HEK293 (cell line): ENCODE measurements at regions not wholly inside any gene's neighbourhood (a gene's known extent, or its start where the extent isn't known, plus 50 kb on each side); places are given as distances from the start of the nearest gene placed in this dataset.

Experiments used
- KLF1 ChIP-seq: fragments of 450-650 bp; formaldehyde crosslinking; IDR thresholded peaks from 2 replicates; pipeline ENCODE4 v1.5.1; 2016; ENCODE audit warnings: missing biosample characterization, missing genetic modification characterization
- YY1 ChIP-seq: fragments of 450-650 bp; formaldehyde crosslinking; IDR thresholded peaks from 2 replicates; pipeline ENCODE4 v1.5.1; 2018; ENCODE audit warnings: missing biosample characterization, missing genetic modification characterization
- ZBTB1 ChIP-seq: fragments of 450-650 bp; formaldehyde crosslinking; IDR thresholded peaks from 2 replicates; pipeline ENCODE4 v1.5.1; 2016; ENCODE audit warnings: missing biosample characterization, missing genetic modification characterization
- ZNF530 ChIP-seq: fragments of 450-650 bp; formaldehyde crosslinking; IDR thresholded peaks from 2 replicates; pipeline ENCODE4 v1.5.1; 2016; ENCODE audit warnings: low read depth, missing biosample characterization, missing genetic modification characterization
- TF ChIP-seq, protein P1 (sequence below): sonication (generic); formaldehyde crosslinking; IDR thresholded peaks from 2 replicates; pipeline ENCODE4 v1.8.1; 2022; ENCODE audit warnings: mild to moderate bottlenecking, moderate library complexity, missing genetic modification reagents
- TF ChIP-seq, protein P2 (sequence below): fragments of 450-650 bp; formaldehyde crosslinking; IDR thresholded peaks from 2 replicates; pipeline ENCODE4 v1.5.1; 2016; ENCODE audit warnings: missing biosample characterization, missing genetic modification characterization

DNA sequence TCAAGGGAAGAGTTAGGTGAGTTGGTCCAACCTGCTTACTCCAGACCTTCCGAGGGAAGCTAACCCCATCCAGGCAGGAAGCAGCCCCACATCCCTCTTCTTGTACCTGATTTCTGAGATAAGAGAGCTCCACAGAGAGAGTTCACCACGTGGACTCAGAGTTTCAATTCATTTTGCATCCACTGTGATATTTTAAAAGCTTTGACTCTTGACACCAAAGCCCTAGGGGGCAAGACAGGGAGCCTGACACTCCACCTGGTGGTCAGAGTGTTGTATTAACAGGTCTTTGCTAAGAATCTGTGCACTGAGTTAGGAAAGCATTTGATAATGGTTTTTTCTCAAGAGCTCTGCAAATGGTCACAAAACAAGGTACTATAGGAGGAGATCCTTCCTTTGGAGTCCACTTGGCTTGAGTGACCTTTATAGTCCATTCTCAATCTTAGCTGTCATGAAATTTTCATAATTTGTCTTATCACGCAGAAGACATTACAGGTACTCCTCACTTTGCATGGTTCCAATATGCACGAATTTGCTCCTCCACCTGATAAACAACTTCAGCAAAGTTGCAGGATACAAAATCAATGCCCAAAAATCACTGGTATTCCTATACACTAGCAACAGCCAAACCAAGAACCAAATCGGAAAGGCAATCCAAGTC lies 56.2 kb upstream of the RIPOR2 start:
- TF ChIP-seq, protein P1, sequence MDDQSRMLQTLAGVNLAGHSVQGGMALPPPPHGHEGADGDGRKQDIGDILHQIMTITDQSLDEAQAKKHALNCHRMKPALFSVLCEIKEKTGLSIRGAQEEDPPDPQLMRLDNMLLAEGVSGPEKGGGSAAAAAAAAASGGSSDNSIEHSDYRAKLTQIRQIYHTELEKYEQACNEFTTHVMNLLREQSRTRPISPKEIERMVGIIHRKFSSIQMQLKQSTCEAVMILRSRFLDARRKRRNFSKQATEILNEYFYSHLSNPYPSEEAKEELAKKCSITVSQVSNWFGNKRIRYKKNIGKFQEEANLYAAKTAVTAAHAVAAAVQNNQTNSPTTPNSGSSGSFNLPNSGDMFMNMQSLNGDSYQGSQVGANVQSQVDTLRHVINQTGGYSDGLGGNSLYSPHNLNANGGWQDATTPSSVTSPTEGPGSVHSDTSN (CRISPR knock-in tag) = no peak
- TF ChIP-seq YY1 (tag by site-specific recombination) (no peak), ZBTB1 (tag by site-specific recombination) (no peak), ZNF530 (tag by site-specific recombination) (no peak), KLF1 (tag by site-specific recombination) (no peak)
- TF ChIP-seq, protein P2, sequence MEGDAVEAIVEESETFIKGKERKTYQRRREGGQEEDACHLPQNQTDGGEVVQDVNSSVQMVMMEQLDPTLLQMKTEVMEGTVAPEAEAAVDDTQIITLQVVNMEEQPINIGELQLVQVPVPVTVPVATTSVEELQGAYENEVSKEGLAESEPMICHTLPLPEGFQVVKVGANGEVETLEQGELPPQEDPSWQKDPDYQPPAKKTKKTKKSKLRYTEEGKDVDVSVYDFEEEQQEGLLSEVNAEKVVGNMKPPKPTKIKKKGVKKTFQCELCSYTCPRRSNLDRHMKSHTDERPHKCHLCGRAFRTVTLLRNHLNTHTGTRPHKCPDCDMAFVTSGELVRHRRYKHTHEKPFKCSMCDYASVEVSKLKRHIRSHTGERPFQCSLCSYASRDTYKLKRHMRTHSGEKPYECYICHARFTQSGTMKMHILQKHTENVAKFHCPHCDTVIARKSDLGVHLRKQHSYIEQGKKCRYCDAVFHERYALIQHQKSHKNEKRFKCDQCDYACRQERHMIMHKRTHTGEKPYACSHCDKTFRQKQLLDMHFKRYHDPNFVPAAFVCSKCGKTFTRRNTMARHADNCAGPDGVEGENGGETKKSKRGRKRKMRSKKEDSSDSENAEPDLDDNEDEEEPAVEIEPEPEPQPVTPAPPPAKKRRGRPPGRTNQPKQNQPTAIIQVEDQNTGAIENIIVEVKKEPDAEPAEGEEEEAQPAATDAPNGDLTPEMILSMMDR (tag by site-specific recombination) = peak; percentile 50; the same call in 1 of the 2 replicates
